Activated naive CD8-positive, alpha-beta T cell treated with anti-CD3 and anti-CD28 coated beads, Interleukin-2, amount 10 ng/mL, durations not matched to agents 7 days and 5 days (primary cell): ENCODE measurements at regions not wholly inside any gene's neighbourhood (a gene's known extent, or its start where the extent isn't known, plus 50 kb on each side); places are given as distances from the start of the nearest gene placed in this dataset.
"Not testable (repeated sequence)": the region's sequence is repeated elsewhere in the genome, so short reads cannot be mapped to it uniquely, and the experiment has no call there.

Experiments
- ATAC-seq: fragments of 150-1000 bp; cut with Tn5 transposase; one replicate; pipeline ENCODE4 v1.10.0; 2021; ENCODE audit warnings: low read depth, moderate library complexity
- POLR2A ChIA-PET: fragments of 350-600 bp; sonication (Branson Sonifier 250); formaldehyde crosslinking; loops from one replicate; lab custom pipeline; 2021; ENCODE audit warnings: antibody characterized with exemption; lab: Charles Lee
- DNase-seq: peaks from one replicate; pipeline ENCODE4 v3.0.0; 2021
- H3K27ac Mint-ChIP-seq: one replicate; pipeline ENCODE4 v1.8.0; 2022; ENCODE audit warnings: mild to moderate bottlenecking, mixed read lengths
- H3K27me3 Mint-ChIP-seq: one replicate; pipeline ENCODE4 v1.8.0; 2022; ENCODE audit warnings: mild to moderate bottlenecking, moderate library complexity, mixed read lengths
- H3K36me3 Mint-ChIP-seq: one replicate; pipeline ENCODE4 v1.8.0; 2021; ENCODE audit warnings: mild to moderate bottlenecking, mixed read lengths
- H3K4me1 Mint-ChIP-seq: one replicate; pipeline ENCODE4 v1.8.0; 2021; ENCODE audit warnings: mixed read lengths
- H3K4me3 Mint-ChIP-seq: one replicate; pipeline ENCODE4 v1.8.0; 2022; ENCODE audit warnings: mild to moderate bottlenecking, moderate library complexity, mixed read lengths
- H3K9me3 Mint-ChIP-seq: one replicate; pipeline ENCODE4 v1.8.0; 2021; ENCODE audit warnings: mixed read lengths

- Mint-ChIP-seq H3K27me3 (peaks cover 2% of the 10 kb centered on the region), H3K9me3 (no peaks in the 10 kb centered on the region), H3K4me1 (no peaks in the 10 kb centered on the region), H3K27ac (no peak overlapping the region), H3K4me3 (no peak overlapping the region), H3K36me3 (no peaks in the 10 kb centered on the region)
- POLR2A ChIA-PET = no interaction called here
- DNase-seq (no peak), ATAC-seq (no peak)
Observed at GRCh38 chr12:85445060-85445938, 165.3 kb downstream of the ALX1 start.

- Mint-ChIP-seq H3K27ac (no peak overlapping the region), H3K36me3 (no peaks in the 10 kb centered on the region), H3K27me3 (peaks cover 2% of the 10 kb centered on the region), H3K9me3 (no peaks in the 10 kb centered on the region), H3K4me1 (no peaks in the 10 kb centered on the region), H3K4me3 (no peak overlapping the region)
- DNase-seq (no peak), ATAC-seq (no peak)
- POLR2A ChIA-PET = no interaction called here
Observed at GRCh38 chr12:85448031-85448430, 168.0 kb downstream of the ALX1 start.

GRCh38 chr12:85448548-85449139 is 168.6 kb downstream of the ALX1 start:
- DNase-seq (no peak), ATAC-seq (no peak)
- no peaks in the 10 kb centered on the region for H3K4me1 Mint-ChIP-seq
- no peaks in the 10 kb centered on the region for H3K9me3 Mint-ChIP-seq
- no peak overlapping the region for H3K27ac Mint-ChIP-seq
- no peaks in the 10 kb centered on the region for H3K36me3 Mint-ChIP-seq
- H3K27me3 Mint-ChIP-seq = peaks cover 2% of the 10 kb centered on the region
- no peak overlapping the region for H3K4me3 Mint-ChIP-seq
- POLR2A ChIA-PET = no interaction called here

- Mint-ChIP-seq H3K4me1 (no peaks in the 10 kb centered on the region), H3K36me3 (no peaks in the 10 kb centered on the region), H3K4me3 (no peak overlapping the region), H3K27me3 (no peaks in the 10 kb centered on the region), H3K9me3 (no peaks in the 10 kb centered on the region), H3K27ac (no peak overlapping the region)
- DNase-seq = no peak
- no peak for ATAC-seq
- POLR2A ChIA-PET = no interaction called here
Observed at GRCh38 chr12:85457016-85457415, 177.0 kb downstream of the ALX1 start.

GRCh38 chr12:85461127-85461526 is 181.1 kb downstream of the ALX1 start:
- Mint-ChIP-seq H3K4me1 (no peaks in the 10 kb centered on the region), H3K4me3 (no peak overlapping the region), H3K27me3 (no peaks in the 10 kb centered on the region), H3K27ac (no peak overlapping the region), H3K9me3 (no peaks in the 10 kb centered on the region), H3K36me3 (no peaks in the 10 kb centered on the region)
- ATAC-seq (no peak), DNase-seq (no peak)
- POLR2A ChIA-PET = no interaction called here

GRCh38 chr12:85462888-85463287 is 182.9 kb downstream of the ALX1 start:
- H3K4me1 Mint-ChIP-seq = no peaks in the 10 kb centered on the region
- no peak for DNase-seq
- H3K36me3 Mint-ChIP-seq = no peaks in the 10 kb centered on the region
- H3K27me3 Mint-ChIP-seq = no peaks in the 10 kb centered on the region
- ATAC-seq = no peak
- POLR2A ChIA-PET = no interaction called here
- no peak overlapping the region for H3K4me3 Mint-ChIP-seq
- H3K9me3 Mint-ChIP-seq = no peaks in the 10 kb centered on the region
- no peak overlapping the region for H3K27ac Mint-ChIP-seq

- Mint-ChIP-seq H3K27me3 (no peaks in the 10 kb centered on the region), H3K36me3 (no peaks in the 10 kb centered on the region), H3K9me3 (no peaks in the 10 kb centered on the region), H3K27ac (no peak overlapping the region), H3K4me3 (no peak overlapping the region), H3K4me1 (peaks cover 12% of the 10 kb centered on the region)
- POLR2A ChIA-PET = no interaction called here
- ATAC-seq (no peak), DNase-seq (no peak)
Observed at GRCh38 chr12:85466890-85467289, 186.9 kb downstream of the ALX1 start.

- Mint-ChIP-seq H3K27me3 (no peaks in the 10 kb centered on the region), H3K4me3 (peak overlapping the region; percentile 82), H3K9me3 (no peaks in the 10 kb centered on the region), H3K36me3 (no peaks in the 10 kb centered on the region), H3K4me1 (peaks cover 12% of the 10 kb centered on the region), H3K27ac (peak overlapping the region; percentile 73)
- DNase-seq (peak; percentile 26), ATAC-seq (peak; percentile 54)
- POLR2A ChIA-PET = no interaction called here
Observed at GRCh38 chr12:85468356-85469157, 188.5 kb downstream of the ALX1 start.

GRCh38 chr12:85469158-85470086 is 189.4 kb downstream of the ALX1 start:
- Mint-ChIP-seq H3K4me3 (peak overlapping the region; percentile 82), H3K4me1 (peaks cover 12% of the 10 kb centered on the region), H3K27ac (peak overlapping the region; percentile 73)
- ATAC-seq, POLR2A ChIA-PET, H3K27me3 Mint-ChIP-seq, DNase-seq, H3K36me3 Mint-ChIP-seq, H3K9me3 Mint-ChIP-seq: not testable (repeated sequence)

- ATAC-seq, H3K9me3 Mint-ChIP-seq, H3K27me3 Mint-ChIP-seq, H3K4me1 Mint-ChIP-seq, H3K27ac Mint-ChIP-seq, POLR2A ChIA-PET, H3K36me3 Mint-ChIP-seq, H3K4me3 Mint-ChIP-seq, DNase-seq: not testable (repeated sequence)
Observed at GRCh38 chr12:85475277-85475676, 195.3 kb downstream of the ALX1 start.

GRCh38 chr12:85476756-85477155 is 196.7 kb downstream of the ALX1 start:
- Mint-ChIP-seq H3K36me3 (no peaks in the 10 kb centered on the region), H3K4me1 (no peaks in the 10 kb centered on the region), H3K9me3 (no peaks in the 10 kb centered on the region), H3K4me3 (no peak overlapping the region), H3K27me3 (no peaks in the 10 kb centered on the region), H3K27ac (no peak overlapping the region)
- no peak for DNase-seq
- no peak for ATAC-seq
- POLR2A ChIA-PET = no interaction called here

- Mint-ChIP-seq H3K36me3 (no peaks in the 10 kb centered on the region), H3K27me3 (no peaks in the 10 kb centered on the region), H3K27ac (no peak overlapping the region), H3K4me1 (no peaks in the 10 kb centered on the region), H3K9me3 (no peaks in the 10 kb centered on the region), H3K4me3 (no peak overlapping the region)
- ATAC-seq (no peak), DNase-seq (no peak)
- POLR2A ChIA-PET = no interaction called here
Observed at GRCh38 chr12:85484387-85484786, 204.4 kb downstream of the ALX1 start.

- no peak overlapping the region for H3K4me3 Mint-ChIP-seq
- no peak for DNase-seq
- H3K9me3 Mint-ChIP-seq = peaks cover 3% of the 10 kb centered on the region
- no peaks in the 10 kb centered on the region for H3K36me3 Mint-ChIP-seq
- ATAC-seq = no peak
- H3K4me1 Mint-ChIP-seq = no peaks in the 10 kb centered on the region
- POLR2A ChIA-PET = no interaction called here
- no peak overlapping the region for H3K27ac Mint-ChIP-seq
- peaks cover 6% of the 10 kb centered on the region for H3K27me3 Mint-ChIP-seq
Observed at GRCh38 chr12:85489194-85489593, 209.2 kb downstream of the ALX1 start.
